Occipital lobe (tissue), 1 donor: ENCODE measurements at regions not wholly inside any gene's neighbourhood (a gene's known extent, or its start where the extent isn't known, plus 50 kb on each side); places are given as distances from the start of the nearest gene placed in this dataset.
"Not testable (repeated sequence)": the region's sequence is repeated elsewhere in the genome, so short reads cannot be mapped to it uniquely, and the experiment has no call there.

Experiments used
- DNase-seq: peaks from one replicate; lab custom pipeline; 2025; lab: John Stamatoyannopoulos, UW

- DNase-seq, result no peak
These were observed 196.6 kb downstream of the ARL4A start for GRCh38 chr7:12884033-12884432.

DNA sequence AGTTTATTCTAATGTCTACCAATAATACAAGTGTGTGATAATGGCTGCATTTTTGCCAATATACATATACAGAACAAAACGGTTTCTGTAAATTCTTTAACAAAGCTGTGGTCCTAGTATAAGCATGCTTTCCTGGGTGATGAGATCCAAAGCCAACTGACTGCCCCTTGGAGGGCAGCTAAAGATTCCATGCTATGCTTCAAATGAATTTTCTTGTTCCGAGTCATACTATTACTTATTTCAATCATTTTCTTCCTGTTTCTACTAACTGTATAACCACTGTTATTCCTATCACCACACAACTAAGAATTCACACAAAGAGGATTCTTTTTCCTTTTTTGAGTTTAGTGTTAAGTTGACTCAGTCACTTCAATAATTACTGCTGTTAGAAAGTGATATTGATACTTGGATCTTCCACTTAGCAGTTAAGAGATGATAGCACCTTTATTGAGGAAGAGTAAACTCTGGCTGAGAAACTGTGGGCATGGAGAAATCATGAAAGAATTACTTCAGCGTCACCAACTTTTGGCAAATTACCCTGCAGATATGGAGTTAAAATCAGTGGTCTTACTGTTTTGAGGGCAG is 197.5 kb downstream of the ARL4A start:
- no peak for DNase-seq

DNA sequence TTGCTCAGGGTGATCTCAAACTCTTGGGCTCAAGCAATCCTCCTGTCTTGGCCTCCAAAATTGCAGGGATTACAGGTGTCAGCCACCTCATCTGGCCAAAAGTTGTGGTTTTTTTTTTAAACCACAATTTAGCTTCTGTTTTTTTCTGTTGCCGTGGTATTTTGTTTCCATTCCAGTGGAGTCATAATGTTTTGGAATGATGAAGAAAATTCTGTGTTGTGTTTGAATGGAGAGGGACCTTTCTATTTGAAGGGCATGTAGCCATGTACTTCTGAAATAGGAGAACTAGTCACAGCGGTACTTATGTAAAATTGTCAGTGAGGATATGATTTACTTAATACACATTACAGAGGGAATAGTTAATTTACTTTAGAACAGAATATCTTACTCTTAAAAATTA is 201.3 kb downstream of the ARL4A start:
- no peak for DNase-seq

DNA sequence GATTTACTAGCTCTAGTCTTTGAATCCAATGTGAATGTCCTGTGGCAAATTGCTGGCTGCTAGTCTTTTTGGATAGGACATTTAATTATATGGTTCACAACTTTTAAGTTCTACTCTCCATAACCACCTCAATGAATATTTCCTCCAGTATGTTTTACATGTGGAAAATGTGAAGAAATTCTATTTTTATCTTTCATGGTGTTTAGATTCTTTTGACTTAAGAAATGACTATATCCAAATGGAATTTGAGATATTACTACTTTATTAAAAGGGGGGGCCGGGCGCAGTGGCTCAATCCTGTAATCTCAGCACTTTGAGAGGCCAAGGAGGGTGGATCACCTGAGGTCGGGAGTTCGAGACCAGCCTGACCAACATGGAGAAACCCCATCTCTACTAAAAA is 202.0 kb downstream of the ARL4A start:
- DNase-seq, result no peak

GRCh38 chr7:12890586-12890985 is 203.2 kb downstream of the ARL4A start:
- DNase-seq, result no peak

DNA sequence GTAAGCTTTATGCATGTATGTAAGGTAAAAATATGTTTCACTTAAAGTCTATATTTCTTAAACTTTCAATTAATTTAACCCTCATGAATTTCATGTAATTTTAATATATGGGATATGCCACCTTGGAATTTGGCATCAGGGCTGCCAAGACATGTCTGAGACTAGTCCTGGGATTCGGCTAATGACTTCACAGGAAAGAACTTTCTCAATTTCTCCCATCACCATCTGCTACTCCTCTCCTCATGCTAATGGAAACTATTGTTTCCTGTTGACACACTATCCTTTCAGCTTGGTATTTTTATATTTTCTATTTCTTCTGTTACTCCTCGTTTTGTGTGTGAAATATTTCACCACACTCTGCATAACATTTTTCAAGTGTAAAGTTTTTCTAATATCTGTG is 205.9 kb downstream of the ARL4A start:
- no peak for DNase-seq

DNA sequence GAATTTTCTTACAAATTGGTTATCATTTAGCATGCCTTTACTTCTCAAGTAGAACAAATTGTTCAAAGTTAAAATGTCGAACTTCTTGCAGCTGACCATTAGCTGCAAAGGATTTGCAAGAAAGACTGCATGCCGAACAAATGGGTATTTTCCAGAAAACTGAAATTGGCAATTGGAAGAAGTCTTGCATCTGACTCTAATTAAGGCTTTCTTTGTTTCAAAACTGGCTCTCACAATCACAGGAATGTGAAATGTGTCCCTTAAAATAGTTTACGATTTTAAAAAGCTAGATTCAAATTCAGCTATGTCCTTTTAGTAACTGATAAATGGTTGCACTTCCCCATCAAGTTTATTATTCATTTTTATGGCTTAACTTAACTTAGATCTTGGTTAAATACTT is 207.9 kb downstream of the ARL4A start:
- DNase-seq, result no peak

DNA sequence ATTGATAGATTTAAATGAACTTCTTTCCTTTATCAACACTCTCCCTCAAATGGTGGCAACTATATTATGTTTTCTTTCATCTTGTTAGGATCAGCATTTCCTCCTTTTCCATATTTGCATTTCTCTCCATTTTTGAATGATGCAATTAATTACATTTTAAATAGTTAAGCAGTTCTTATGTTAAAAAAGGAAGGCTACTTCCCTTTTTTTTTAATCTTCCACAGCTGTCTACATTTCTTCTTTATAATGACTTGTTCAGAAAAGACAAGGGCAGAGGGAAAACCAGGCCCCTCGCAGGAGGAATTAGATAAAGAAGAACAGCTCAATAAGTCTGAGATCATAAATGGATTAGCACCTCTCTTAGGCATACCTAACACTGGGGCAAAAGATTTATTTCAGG is 208.9 kb downstream of the ARL4A start:
- no peak for DNase-seq

GRCh38 chr7:12898004-12898403 is 210.6 kb downstream of the ARL4A start:
- no peak for DNase-seq

- no peak for DNase-seq
These were observed 211.2 kb downstream of the ARL4A start for GRCh38 chr7:12898620-12899019.

DNA sequence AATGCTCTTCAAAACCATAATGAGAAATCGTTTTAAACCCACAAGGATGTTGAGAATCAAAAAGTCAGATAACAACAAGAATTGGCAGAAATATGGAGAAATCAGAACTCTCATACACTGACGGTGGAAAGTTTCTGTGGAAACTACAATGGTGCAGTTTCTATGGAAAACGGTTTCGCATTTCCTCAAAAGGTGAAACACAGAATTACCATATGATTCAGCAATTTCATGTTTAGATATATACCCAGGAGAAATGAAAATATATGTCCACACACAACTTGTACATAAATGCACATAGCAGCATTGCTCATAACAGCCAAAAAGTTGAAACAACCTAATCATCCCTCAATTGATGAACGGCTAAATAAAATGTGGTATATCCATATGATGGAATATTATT is 218.2 kb downstream of the ARL4A start:
- DNase-seq, result no peak

DNA sequence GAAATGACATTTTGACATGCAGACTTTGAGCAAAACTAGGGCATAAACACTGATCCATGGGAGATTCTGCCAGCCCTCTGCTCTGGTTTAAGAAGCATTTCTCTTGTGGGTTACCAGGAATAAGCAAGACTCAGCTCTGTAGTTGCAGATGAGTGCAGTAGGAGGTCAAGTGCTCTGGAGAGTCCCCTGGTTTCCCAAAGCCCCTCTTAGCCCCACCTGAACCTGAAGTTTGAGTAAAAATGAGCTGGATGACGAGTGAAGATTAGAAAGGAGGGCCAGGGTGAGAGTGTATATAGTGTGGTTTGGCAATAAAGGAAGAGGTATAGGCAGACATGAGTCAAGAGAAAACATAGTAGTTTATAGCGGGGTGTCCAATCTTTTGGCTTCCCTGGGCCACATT is 220.3 kb downstream of the ARL4A start:
- DNase-seq, result no peak

DNA sequence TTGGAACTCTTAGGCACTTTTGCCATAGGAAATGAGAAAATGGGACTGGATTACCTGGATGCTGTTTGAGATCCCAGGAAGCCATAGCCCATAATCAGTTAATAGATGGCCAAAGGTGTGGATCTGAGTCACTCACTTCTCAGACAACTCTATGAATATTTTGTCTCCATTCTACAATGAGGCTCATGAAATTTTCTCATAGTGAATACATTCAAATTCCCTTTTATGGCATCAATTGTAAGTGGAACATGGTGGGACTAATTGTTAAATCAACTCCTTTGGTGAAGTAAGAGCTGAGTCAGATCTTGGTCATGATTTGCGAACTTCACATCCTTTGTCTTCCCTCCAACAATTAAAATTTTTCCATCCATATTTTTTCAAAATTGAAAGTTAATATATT is 222.1 kb downstream of the ARL4A start:
- DNase-seq, result no peak

- DNase-seq, result peak; percentile 8
These were observed 223.6 kb downstream of the ARL4A start for GRCh38 chr7:12911053-12911452.

DNA sequence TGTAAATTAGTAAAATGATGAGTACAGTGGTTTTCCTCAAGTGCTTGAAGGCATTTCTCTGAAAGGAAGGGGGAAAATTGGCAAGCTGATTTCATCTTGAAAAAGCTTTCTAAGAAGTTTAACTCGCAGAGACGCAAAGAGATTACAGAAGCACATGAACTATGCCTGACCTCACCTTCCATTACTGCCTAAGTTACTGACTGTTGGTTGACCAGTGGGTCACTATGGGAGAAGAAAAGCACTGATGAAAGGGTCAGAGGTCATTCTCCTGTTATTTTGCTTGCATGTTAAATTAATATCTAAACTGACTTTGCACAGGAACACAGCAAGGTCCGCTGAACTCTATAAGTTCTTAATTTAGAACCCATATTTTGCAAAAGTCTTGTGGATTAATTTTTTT is 225.6 kb downstream of the ARL4A start:
- no peak for DNase-seq

GRCh38 chr7:12917801-12918200 is 230.4 kb downstream of the ARL4A start:
- no peak for DNase-seq

DNA sequence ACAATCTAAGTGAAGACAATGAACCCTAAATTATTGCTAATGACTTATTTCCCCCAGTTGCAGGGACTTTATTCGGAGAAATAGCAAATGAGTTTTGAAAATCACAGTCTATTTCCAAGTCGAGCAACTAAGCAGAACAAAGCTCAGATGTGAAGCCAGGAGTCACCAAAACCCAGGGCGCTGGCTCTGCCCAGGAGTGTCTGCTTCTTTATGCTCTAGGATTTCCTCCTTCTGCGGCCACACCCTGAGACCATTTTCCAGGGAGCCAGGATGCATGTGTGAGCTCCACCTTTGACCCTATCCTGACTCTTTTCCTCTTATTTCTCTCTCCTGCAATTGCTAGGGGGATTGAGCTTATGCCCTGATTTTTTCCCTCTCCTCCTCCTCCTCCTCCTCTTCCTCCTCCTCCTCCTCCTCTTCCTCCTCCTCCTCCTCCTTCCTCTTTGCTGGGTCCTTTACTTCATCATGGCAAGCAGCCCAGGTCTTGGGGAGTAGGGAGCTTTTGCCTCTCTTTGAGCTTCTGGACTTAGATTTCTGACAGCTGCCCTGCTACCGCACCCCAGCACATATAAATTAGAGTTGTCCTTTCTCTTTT is 234.4 kb downstream of the ARL4A start:
- DNase-seq, result no peak

GRCh38 chr7:12923971-12924370 is 236.5 kb downstream of the ARL4A start:
- no peak for DNase-seq

- no peak for DNase-seq
These were observed 238.8 kb downstream of the ARL4A start for GRCh38 chr7:12926206-12926605.

DNA sequence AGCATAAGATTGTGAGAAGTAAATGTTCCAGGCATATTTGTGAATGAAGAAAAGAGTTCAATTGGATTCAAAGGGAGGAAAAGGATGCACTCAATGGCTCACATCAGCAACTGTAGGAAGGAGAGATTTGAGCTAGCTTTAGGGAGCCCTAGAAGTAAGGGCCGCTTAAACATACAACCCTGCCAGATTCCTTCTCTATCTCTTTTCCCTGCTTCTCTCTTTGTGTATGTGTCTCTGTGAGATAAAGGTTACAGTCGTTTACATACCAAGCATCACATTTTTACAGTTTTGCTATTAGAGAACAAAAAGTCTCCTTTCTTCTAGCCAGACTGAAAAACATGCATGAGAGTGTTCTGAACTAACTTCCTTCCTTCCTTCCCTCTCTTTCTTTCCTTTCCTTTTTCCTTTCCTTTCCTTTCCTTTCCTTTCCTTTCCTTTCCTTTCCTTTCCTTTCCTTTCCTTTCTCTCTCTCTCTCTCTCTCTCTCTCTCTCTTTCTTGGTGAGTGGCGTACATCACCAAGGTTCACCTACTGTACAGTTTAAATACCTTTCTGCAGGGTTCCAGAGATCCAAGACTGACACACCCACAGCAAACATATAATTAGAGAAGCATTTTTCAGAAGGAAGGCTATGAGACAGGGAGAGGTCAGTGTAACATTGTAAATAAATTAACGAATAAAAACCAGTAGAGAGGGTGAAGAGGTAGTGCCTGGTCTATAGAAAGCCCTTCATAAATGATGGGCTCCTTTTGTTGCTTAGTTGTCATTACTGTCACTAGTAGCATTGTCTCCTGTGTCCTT is 240.4 kb downstream of the ARL4A start:
- no peak for DNase-seq

- DNase-seq, result no peak
These were observed 242.2 kb downstream of the ARL4A start for GRCh38 chr7:12929476-12930140.

- no peak for DNase-seq
These were observed 243.1 kb downstream of the ARL4A start for GRCh38 chr7:12930534-12930933.

DNA sequence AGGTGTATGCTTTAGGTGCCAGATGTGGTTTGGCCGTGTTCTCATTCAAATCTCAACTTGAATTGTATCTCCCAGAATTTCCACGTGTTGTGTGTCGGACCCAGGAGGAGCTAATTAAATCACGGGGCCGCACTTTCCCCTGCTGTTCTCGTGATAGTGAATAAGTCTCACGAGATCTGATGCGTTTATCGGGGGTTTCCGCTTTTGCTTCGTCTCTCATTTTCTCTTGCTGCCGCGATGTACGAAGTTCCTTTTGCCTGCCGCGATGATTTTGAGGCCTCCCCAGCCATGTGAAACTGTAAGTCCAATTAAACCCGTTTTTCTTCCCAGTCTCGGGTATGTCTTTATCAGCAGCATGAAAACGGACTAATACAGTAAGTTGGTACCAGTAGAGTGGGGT is 244.0 kb downstream of the ARL4A start:
- DNase-seq, result not testable (repeated sequence)
